ENCODE measurements at regions not wholly inside any gene's neighbourhood (a gene's known extent, or its start where the extent isn't known, plus 50 kb on each side); places are given as distances from the start of the nearest gene placed in this dataset.

DNA sequence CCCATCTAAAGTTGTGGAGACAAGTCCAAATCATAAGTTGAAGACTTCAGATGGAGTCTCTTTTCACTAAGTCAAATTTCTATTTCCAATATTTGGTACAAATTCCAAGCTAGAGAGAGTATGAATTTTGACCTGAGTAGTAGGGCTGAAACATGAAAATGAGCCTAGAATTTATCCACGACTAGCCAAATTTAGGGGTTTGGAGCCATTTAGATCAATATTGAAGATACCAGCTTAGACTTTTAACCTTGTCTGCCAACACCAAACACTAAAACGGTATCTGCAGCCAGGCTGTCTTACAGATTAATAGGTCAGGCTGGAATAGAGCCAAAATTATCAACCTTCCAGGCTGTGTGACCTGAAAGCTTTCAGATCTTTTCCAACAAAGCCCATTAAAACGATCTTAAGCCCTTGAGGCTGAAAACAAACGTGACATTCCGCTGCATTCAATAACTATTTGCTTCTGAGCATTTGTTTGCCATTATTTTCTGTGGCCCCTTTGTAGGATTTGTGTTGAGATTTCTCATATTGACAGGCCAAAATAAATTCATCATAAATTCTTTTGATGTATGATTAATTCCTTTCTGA lies 268.7 kb upstream of the DKK2 start:
- no peak for DNase-seq

DNA sequence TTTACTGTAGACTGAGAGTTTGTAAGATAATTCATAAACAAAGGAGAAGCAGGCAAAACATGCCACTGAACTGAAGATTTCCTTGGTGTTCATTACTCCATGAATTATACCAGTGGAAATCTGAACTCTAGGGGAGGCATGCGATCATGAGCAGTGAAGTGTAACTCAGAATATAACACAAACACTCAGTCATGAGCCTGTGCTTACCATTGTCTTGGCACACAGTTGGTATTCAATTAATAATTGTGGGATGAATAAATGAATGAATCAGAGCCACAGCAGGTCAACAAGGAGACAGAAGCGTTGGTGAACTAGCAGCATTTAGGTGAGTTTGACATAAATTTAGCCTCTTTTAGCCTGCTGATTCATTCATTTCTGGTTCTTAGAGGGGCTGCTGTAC lies 263.5 kb upstream of the DKK2 start:
- no peak for DNase-seq

- DNase-seq, result no peak
Measured at GRCh38 chr4:107292979-107293378, 256.9 kb upstream of the DKK2 start.

- DNase-seq, result no peak
Measured at GRCh38 chr4:107283587-107284559, 247.8 kb upstream of the DKK2 start.

GRCh38 chr4:107279733-107280132 lies 243.6 kb upstream of the DKK2 start:
- no peak for DNase-seq

GRCh38 chr4:107278791-107279483 lies 242.8 kb upstream of the DKK2 start:
- DNase-seq, result no peak

- DNase-seq, result no peak
Measured at GRCh38 chr4:107276052-107276451, 239.9 kb upstream of the DKK2 start.

GRCh38 chr4:107275225-107275624 lies 239.1 kb upstream of the DKK2 start:
- DNase-seq, result no peak

GRCh38 chr4:107270614-107271013 lies 234.5 kb upstream of the DKK2 start:
- no peak for DNase-seq

DNA sequence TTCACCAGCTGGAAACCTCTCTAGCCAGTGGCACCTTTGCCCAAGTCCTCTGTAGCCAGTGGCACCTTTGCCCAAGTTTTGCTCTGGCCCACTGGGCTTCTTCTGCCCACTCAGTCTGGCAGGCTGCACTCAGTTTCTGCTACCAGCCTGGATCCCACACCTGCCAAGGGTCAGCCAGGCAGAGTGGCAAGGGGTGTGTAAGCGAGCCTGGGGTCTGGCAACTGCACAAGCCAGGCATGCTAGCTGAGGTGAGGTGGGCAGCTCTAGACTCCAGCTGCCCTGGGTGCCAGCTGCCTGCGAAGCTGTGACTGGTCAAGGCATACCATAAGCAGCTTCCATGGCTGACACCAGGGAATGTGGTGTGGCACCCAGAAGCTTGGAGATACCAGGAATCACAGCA lies 233.1 kb upstream of the DKK2 start:
- DNase-seq, result no peak

DNA sequence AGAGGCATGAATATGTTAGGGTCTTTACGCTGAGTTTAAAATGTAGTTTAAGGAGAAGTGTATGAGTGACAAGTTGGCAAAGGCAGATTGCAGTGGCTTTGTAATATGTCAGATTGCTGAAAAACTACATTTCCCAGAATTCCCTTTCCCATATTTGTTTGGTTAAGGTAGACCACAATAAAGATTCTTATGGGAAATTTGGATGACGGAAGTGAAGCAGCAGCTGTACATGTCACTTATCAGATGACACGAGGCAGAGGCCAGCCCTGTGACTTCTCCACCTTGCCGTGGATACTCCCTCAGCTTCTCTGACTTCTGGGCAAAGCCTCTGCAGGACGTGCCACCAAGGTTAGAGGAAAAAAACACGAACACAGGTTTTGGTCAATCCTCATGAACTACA lies 229.7 kb upstream of the DKK2 start:
- no peak for DNase-seq

DNA sequence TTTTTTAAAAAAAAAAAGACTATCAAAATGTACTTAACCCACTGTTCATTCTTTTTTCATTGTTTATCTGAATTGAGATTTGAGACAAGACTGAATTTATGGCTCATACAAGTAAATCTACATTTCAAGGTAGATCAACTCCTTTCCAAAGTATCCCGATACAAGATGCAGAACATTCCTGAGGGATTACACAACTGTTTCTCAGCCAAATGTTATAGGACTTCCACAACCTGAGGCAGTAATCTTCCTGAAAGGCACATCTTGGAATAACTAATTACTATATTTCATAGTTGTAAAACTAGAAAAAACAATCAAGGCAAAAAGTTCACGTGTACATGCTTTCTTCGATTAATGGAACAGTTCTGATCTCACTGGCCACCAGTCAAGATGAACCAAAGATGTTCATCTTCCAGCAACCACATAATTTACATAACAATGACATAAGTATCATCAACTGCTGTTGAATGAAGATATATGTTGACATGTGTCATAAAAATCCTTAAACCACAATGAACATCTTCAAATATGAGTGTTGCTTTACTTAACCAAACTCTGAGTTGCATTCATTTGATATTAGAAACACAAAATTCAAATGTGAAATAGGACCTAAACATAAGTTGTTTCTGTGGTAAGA lies 225.2 kb upstream of the DKK2 start:
- DNase-seq, result no peak

DNA sequence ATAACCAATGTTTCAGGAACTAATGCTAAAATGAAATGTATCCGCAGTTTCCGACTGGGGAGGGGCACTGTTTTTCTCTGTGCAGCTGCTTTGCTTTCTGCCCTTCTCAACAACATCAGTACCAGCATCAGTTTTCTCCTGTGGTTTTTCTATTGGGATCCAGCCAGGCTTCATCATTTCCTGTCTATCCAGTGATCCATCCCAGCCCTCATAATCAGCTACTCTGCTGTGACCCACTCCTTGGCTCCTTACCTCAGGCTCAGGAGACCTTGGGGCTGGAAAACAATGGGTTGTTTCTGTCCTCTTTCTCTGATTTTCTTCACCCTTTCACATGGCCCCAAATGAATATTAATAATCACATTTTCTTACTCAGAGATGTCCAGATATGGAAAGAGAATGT lies 222.2 kb upstream of the DKK2 start:
- DNase-seq, result no peak

DNA sequence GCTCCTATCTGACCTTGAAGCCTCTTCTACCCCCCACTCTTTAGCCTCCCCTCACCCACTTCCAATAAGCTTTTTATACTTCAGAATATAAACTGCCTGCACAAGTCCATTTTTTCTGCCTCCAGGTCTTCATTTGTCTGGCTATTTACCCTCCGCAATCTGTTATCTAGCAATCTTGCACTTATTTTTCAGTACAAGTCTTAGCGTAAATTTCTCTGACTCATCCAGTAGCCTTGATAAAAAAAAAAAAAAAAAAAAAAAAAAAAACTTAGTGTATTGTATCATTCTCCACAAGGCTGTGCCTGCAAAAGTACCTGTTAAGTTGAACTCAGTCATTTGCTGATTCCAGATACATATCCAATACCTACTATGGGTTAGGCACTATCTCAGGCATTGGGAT lies 219.5 kb upstream of the DKK2 start:
- no peak for DNase-seq

- DNase-seq, result no peak
Measured at GRCh38 chr4:107255114-107255513, 219.0 kb upstream of the DKK2 start.

DNA sequence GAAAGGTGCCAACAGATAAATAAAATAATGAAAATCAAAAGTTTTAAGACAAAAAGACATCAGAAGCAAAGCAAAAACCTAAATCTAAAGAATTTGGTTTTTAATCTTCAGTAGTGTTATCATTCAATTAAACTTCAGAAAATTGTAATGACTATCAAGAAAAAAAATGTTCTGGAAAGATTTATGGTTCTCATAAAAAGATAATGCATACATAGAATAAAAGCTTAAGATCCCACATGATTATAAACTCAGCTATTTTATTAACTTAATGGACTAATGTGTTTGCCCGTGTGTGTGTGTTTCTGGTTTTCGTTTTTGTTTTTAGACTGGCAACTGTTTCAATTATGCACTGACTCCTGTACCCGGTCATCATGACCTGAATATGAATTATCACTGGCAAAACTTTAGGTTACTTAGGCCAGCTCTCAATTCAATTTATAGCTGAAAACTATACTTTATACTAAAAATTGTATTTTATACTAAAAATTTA lies 217.5 kb upstream of the DKK2 start:
- DNase-seq, result no peak

DNA sequence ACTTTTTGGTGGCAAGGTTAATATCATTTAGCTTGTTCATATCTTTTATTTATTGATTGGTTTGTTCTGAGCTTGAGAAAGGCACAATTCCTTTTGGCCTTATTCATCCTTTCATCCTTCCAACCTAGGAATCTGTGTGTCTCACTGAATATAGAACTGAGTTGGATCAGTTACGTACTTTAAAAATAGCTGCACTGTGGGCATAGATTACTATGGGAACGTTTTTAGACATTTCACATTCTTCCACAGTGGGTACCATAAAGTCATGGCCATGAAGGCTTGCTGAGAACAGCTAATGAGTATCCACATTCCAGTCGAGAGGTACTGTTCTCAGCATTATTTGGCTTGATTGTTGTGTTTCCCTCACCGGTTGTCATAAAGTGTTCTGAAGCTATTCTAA lies 217.0 kb upstream of the DKK2 start:
- DNase-seq, result no peak

GRCh38 chr4:107252571-107252970 lies 216.5 kb upstream of the DKK2 start:
- DNase-seq, result no peak

DNA sequence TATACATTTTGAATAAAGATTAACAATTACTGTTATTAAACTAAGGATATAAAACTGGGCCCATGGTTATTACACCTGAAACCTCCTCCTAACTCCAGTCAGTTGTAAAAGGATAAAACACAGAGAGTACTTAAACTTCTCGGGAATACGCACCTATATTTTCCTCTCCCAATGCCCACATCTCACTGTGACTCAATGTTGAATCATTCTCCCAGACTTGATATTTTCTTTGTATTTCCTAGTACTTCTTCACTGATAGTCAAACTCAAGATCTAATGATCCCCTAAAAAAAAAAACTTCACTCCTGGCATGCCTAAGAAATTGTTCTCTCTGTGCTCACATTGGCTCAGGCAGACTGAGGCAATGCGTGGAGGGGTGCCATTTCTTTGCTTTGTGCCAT lies 212.5 kb upstream of the DKK2 start:
- DNase-seq, result no peak

DNA sequence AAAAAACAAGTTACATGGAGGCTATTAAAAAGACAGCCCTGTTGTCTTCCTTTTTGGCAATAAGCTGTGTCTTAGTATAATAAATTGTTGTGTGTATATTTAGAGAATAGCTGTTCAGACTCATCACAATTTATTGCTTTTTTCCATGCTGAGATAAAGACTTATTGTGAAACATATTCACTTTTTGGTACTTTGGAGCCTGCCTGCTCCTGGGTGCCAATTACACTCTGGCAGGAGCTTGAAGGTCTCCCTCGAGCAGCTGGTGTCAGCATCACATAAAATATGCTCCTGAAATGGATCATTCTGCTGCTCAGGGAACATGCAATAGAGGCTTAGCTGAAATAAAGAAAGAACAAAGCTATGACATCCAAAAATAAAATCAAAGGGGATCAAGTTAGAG lies 211.6 kb upstream of the DKK2 start:
- no peak for DNase-seq

GRCh38 chr4:107246761-107247160 lies 210.6 kb upstream of the DKK2 start:
- no peak for DNase-seq

- peak; percentile 35 for DNase-seq
Measured at GRCh38 chr4:107243141-107243781, 207.1 kb upstream of the DKK2 start.

- no peak for DNase-seq
Measured at GRCh38 chr4:107220976-107221375, 184.9 kb upstream of the DKK2 start.

Data from NCI-H524 treated with DMSO at 0.1 percent for 48 hours (cell line).